HG03460 (cell line): ENCODE measurements at regions not wholly inside any gene's neighbourhood (a gene's known extent, or its start where the extent isn't known, plus 50 kb on each side); places are given as distances from the start of the nearest gene placed in this dataset.

Experiments
- ATAC-seq: cut with Tn5 transposase; IDR thresholded peaks from one replicate; pipeline ENCODE4 v1.9.1; 2021; ENCODE audit not compliant: unreplicated experiment

DNA sequence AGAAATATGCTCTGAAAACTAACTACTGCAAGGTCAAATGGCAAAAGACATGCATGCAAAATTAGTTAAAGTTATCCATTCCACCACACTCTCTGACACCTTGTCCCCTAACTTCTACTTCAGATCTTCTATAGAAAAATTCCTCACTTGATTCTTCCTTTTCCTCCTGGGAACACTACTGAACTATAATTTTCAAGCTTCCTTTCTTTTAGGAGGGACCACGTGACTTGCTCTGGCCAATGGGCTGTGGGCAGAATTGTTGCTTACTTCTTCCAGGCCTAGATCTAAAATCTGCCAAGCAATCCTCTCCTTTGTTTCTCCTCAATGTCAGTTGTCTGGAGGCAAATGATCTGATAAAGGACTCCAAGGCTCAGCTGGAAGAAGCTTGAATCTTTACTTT is 441.0 kb downstream of the CDK5RAP2 start:
- ATAC-seq = no peak

DNA sequence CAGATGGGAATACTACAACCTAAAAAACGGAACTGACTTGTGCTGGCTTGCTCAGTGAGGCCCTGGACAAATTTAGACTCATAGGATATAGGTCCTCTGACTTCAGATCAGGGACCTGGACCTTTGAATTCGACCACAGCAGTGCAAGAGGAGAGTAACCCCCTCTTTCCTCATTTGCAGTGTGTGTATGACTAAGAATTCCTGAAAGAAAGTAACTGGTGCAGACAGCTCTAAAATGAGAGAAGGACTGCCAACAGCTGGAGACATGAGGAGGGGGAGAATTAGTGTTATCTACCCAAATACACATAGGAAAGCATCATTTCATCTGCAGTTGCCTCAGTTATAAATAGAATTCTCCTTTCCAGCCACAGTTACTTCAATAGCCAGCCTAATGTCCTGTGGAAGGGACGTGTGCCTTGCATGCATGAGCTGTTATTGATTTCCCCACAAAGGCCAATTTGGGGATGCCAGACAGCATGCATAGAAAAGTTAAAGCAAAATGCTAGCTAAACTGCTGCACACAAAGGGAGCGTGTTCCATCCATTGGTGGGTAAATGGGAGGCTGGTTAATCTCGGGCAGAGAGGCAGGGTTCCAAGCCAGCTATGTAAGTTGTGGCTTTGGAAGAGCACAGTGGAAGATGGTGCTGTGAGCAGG is 442.7 kb downstream of the CDK5RAP2 start:
- no peak for ATAC-seq

DNA sequence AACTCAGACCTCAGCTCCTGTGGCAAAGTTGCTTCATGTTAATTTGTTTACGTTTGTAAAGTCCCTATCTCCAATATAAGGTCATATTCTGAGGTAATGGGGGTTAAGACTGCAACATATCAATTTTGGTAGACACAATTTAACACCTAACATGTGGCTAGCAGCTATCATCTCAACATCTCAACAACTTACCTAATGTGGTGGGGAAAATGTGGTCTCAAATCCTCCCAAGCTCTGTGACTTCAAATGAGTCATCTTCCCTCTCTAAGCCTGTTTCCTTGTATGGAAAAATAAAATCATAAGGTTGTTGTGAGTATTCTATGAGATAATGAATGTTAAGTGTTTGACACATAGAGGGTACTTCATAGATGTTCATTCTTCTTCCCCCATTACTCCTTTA is 443.3 kb downstream of the CDK5RAP2 start:
- no peak for ATAC-seq

DNA sequence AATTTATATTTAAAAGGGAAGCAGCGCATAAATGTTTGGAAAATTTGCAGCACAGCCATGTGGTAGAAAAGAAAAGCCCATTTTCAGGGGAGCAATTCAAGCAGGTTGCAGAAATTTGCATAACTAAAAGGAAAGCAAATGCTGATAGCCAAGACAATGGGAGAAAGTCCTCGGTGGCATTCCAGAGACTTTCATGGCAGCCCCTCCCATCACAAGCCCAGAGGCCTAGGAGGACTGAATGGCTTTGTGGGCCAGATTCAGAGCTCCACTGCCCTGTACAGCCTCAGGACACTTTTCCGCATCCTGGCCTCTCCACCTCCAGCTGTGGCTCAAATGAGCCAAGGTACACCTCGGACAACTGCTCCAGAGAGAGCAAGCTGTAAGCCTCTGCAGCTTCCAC is 462.9 kb downstream of the CDK5RAP2 start:
- no peak for ATAC-seq

DNA sequence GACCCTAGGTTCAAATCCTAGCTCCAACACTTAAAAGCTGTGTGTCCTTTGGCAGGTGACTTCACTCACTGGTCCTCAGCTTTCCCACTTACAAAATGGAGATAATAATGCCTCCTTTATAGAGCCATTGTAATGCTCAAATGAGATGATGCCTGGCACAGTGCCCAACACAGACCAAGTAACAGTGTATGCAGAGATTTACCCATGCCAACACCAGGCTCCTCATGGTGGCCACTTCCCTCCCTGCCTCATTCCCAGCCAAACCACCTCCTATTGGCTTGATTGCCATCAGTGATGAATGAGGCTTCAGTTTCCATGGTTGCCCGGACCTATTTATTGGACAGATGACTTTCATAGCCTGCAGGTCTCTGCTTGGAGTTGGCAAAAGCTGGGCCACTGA is 469.4 kb downstream of the CDK5RAP2 start:
- no peak for ATAC-seq

DNA sequence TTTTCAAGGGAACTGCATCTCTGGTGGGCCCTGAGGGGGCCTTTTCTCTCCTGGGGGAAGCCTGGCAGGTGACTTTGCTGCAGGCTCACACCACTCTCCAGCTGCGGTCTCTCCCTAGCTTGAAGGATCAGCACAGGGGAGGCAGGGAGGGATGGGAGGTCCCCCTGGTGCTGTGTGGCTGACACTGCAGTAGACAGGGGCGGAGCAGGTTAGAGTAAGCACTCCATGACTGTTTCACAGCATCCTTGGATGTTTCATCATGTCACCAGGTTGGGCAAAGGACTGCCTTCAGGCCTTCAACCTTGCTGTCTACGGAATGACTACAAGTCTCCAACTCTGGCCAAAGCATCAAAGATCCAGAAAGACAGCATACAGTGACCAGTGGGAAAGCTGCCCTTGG is 470.7 kb downstream of the CDK5RAP2 start:
- no peak for ATAC-seq

DNA sequence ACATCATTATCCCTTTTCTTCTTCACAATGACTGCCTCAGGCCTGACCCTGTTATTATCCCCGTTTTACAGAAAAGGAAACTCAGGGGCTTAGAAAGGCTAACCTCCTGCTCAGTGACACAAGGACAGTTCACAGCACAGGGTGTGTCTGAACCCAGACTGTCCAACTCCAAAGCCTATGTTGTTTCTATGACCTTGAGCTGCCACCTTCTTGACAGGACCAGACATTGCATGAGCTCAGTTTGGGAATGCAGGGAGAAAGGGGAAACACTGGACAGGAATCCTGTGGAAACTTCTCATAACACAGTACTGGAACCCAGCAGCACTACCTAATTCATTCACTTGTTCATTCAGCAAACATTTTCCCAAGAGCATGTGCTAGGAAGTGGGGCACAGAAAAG is 472.8 kb downstream of the CDK5RAP2 start:
- ATAC-seq = no peak

DNA sequence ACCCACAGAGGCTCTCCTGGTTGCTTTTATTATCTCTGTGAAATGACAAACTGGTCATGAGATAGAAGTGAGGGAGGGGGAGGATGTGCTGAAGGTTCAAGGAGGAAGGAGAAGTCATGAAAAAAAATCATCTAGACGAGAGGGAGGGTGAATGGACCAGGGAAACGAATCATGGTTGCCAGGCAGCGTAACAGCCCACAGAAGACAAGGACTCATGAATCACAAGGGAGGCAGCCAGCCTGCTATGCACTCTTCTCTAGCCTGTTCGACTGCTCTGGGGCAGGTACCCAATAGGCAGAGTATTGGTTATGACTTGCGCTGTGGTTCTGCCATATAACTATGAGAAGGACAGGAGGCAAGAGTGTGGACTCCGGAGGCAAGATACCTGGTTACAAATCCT is 475.2 kb downstream of the CDK5RAP2 start:
- no peak for ATAC-seq

DNA sequence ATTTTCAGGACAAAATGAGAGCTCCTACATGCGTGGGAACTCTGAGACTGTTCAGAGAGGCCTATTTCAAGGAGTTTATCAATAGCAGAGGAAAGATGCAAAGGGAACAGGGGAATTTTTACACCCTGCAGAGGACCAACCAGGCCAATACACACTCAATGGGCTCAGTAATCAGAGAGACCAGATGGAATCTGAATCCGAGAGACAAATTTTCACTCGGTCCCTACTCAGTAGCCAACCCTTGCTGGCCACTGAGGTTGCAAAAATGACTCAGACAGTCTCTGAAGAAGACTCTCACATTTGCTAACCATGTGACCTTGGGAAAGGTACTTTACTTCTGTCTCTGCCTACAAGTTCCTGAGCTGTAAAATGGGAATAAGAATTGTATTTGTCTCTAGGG is 479.4 kb downstream of the CDK5RAP2 start:
- ATAC-seq = no peak

DNA sequence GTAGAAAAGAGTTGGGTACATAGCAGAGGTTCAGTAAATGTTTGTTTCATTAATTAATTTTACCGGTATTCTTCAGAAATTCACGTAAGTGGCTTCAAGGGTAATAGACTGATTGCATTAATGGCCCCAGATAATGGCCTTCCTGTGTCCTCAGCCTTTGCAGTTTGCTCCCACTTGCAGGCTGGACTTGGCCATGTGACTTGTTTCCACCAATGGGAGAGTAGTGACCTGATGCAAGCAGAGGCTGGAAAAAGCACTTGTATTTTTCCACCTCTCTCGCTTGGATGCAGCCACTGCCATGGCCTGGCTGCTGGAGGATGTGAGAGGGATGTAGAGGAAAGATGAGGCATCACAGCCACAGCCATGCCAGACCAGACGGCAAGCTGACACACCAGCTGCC is 480.9 kb downstream of the CDK5RAP2 start:
- no peak for ATAC-seq

DNA sequence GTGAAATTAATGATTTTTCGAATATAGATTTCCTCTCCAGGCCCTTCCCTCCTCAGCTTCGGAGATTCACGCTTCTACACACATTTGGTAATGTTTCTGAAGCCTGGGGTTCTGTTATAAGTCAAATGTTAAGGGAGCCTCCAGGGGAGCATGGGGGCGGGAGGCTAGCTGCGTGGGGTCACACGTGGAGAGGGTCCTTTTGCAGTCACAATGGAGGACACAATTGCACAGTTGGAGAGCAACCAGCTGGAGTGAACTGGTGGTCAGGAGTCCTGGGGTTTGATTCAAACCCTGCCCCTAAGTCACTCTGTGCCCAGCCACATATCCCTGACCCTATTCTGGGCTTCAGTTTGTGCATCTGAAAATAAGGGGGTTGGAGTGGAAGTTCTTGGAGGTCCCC is 481.4 kb downstream of the CDK5RAP2 start:
- ATAC-seq = no peak

DNA sequence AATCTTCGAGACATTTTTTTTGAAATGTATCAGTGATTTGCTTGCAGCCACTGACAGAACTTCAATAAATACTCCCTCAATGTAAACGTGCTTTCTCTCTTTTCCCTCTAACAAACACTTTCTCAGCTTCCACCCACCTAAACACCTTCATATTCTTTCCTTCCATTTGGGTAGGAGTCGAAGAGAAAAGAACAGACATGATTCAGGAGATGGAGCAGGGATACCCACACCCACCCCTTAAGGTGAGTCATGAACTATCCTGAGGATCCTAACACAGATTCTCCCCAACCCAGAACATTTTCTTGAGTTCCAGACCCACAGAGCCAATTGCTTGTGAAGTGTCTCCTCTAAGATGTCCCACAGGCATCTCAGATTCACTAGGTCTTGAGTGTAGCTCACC is 488.8 kb downstream of the CDK5RAP2 start:
- no peak for ATAC-seq

DNA sequence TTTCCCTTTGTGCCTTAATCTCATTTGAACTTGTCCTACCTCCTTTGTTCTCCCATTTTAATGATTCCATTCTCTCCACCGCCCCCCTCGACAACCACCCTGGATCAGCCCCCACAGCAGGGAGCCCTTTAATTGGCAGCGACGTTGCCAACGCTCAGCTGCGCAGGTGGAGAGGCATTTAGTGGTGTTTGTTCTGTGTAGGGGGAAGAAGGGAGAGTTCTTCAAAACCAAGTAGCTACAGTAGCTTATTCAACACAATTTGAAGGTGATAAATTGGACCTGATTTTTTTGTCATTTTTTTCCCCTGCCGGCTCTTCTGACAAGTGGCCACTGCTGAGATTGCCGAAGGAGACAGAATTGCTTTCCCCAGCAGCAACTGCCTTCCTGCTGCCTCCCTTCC is 499.1 kb downstream of the CDK5RAP2 start:
- no peak for ATAC-seq

DNA sequence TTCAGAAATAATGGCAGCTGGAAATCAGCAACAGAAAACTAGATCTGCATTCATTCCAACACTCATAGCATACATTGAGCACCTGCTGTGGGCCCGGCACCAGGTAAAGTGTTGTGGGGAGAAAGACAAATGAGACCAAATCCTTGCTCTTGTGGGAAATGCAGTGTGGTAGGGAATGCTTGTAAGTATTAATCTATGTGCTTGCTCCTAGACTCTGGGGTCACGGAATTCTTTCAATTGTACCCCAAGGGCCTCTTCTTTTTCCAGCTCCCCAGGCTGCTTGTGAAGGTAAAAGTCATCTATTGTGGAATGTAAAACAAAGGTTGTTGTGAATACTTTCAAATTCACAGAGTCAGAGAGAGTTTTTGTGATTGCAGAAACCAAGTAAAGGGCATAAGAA is 501.9 kb downstream of the CDK5RAP2 start:
- ATAC-seq = no peak

DNA sequence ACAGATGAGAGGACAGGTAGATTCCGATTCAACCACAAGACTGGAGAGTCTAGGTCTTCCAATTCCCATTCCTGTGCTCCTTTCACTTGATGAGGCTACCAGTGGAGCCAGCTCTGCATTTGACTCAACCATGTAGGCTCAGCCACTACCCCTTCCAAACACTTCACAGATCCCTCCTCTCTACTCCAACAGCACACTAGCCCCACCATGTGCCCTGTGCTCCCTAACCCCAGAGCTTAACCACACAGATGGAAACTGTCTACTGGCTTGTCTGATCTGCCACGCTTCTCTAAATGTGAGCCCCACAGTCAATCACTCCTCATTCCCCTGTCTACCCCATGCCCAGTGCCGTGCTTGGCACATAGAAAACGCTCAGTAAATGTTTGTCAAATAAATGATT is 508.2 kb downstream of the CDK5RAP2 start:
- no peak for ATAC-seq

DNA sequence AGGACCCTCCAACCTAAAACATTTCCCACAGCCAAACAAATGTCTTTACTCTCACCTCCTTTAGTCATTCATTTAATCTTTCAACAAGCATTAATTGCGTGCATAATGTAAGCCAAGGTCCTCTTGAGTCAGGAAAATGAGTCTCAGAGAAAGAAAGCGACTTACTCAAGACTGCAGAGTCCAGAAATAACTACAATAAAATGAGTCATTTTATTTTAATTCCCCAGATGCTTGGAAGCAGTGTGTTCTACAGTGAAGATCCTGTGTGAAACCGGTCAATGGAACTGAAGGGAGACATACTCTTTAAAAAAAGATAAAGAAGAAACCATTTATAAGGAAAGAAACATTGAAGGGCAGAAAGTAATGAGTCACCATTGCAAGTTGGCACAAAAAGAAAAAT is 513.7 kb downstream of the CDK5RAP2 start:
- ATAC-seq = no peak

DNA sequence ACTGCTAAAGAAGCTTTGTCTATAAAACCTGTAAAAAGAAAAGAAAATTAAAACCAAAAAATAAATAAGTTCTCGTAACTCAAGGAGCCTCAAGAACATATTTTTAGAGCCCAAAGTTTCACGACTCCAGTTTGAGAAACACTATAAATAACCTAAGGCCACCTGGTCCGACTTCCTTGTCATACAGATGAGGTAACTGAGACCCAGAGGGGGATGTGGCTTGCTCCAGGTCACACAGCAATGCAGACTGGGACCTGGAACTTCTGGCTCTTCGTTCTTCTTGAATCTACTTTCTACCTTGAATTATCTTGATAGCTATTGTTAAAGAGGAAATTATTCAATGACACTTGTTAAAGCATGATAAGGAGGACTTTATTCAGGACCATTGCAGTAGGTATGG is 514.8 kb downstream of the CDK5RAP2 start:
- no peak for ATAC-seq

DNA sequence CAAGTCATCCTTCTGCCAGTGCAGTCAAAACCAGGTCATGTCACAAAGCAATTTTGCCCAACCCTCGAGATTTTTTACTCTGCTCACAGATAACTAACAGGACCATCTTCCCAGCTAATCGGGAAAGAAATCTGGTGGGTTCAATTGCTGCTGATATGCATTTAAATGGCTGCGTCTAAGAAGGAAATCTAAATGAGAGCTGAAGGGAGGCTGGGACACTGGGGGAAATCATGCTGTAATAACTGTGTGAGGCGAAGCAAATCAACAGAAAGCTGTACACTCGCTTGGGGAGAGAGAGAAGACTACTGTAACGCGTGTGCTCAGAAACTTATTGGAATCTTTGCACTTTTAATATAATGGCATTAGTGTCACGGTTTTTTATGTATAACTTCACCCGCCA is 535.0 kb downstream of the CDK5RAP2 start:
- ATAC-seq = no peak

DNA sequence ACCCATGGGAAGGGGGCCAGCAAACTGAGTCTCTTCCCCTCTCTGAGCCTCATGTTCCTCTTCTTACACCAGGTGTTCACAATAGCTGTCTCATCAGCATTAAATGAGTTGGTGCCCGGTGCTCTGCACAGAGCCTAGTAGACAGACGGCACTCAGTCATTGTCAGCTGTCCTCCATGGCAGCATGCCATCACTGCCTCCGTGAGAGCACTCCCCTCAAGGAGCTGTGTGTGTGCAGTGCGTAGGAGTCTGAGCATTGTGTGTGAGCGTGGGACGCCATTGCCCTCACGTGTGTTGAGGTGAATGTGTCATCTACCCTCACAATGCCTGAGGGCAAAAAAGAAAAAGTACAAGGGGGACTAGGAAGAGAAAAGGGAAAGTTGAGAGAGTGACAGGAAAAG is 536.5 kb downstream of the CDK5RAP2 start:
- ATAC-seq = no peak

DNA sequence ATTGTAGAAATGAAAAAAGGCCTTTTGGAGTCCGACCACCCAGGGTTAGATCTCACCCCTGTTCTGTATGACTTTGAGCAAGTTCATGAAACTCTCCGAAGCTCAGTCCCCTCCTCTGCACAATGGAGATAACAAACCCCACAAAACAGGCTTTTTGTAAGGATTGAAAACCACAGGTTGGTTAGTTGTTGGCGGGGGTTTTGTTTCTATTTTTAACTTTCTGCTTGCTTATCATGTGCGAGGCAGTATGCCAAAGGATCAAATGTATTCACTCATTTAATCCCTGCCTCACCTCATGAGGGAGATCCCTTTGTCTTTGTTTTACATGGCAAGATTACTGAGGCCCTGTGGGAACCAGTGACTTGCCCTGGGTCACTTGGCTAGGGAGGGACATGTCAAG is 539.1 kb downstream of the CDK5RAP2 start:
- ATAC-seq = no peak

DNA sequence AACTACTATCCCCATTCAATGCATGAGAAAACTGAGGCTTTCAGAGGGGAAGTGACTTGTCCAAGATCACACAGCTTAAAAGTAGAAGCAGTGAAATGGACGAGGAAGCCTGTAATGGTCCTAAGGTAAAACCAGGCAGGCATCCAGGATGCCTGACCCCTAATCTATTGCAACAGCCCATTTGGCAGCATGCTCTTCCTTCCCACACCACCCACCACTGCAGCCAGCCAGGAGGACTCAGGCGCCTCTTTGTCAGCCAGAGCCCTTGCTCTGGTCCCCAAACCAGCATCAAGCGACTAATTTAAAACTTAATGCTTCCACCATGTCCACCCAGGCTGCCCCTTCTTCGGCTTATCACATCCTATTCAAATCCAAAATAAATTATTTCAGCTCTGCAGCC is 541.6 kb downstream of the CDK5RAP2 start:
- ATAC-seq = no peak

DNA sequence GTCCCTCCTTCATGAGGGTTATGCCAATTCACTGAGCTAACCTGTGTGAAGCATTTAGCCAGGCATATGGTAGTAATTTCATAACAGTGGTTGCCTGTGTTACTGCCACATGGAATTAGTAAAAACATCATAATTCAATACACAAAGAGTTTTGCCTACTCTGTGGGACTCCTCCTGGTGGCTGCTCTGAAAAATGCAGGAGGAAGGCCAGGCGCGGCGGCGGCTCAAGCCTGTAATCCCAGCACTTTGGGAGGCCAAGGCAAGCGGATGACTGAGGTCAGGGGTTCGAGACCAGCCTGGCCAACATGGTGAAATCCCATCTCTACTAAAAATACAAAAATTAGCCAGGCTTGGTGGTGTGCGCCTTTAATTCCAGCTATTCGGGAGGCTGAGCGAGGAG is 547.3 kb downstream of the CDK5RAP2 start:
- ATAC-seq = no peak

DNA sequence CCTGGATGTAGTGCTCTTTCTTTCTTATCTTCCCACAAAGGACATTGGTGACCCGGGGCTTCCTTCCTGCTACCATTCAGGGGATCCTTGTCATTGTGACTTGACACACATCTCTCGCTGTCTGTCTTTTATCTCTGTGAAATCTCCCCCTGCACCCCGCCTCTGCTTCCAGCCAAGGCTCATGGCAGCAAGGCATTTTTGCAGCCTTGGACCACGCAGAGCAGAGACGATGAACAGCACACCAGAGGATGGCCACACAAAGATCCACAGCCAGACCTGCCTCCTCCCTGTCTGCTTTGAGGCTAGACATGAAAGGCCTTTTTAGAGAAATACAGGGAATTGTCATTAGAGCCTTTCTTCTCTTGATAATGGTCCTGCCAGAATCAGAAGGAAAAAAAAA is 549.1 kb downstream of the CDK5RAP2 start:
- no peak for ATAC-seq

DNA sequence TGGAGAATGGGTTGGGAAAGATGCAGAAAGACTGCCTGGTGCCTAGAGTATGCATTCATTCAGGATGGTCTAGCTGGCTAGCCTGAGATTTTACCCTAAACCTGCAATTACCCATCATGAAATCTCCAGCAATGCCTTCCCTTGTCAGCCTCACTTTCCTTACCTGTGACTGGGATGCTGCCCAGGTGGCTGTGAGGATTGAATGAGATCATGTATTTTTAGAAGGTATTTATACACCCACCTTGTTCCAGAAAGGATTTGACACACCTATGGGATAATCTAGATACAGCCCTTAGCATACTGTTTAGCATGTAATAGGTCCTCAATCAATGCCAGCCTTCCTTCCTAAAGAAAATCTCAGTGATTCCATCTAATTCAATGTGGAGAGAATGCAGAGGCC is 561.4 kb downstream of the CDK5RAP2 start:
- no peak for ATAC-seq
